Astrocyte (in vitro differentiated cells and primary cell): ENCODE measurements at regions not wholly inside any gene's neighbourhood (a gene's known extent, or its start where the extent isn't known, plus 50 kb on each side); places are given as distances from the start of the nearest gene placed in this dataset.

ENCODE experiments used
- CTCF ChIP-seq: IDR thresholded peaks from 2 replicates; pipeline ENCODE4 v1.5.1; 2011; ENCODE audit warnings: low read depth, mild to moderate bottlenecking, inconsistent platforms, low read length, moderate library complexity; ENCODE audit not compliant: insufficient read depth
- EZH2 ChIP-seq: IDR thresholded peaks from 2 replicates; pipeline ENCODE4 v1.6.1; 2012; ENCODE audit warnings: mild to moderate bottlenecking, low read length, inconsistent platforms; ENCODE audit not compliant: insufficient read depth

- no peak for TF ChIP-seq CTCF
- no peak for TF ChIP-seq EZH2
Measured at GRCh38 chr5:174381241-174381640, 335.7 kb downstream of the NSG2 start.
